ENCODE measurements at regions not wholly inside any gene's neighbourhood (a gene's known extent, or its start where the extent isn't known, plus 50 kb on each side); places are given as distances from the start of the nearest gene placed in this dataset.

GRCh38 chr17:13933441-13934276, 135.6 kb upstream of the COX10 start:
- TF ChIP-seq POLR2A (IDR thresholded peaks at IDR 0.05) (no peak), CTCF (IDR thresholded peaks at IDR 0.05) (no peak)
- Histone ChIP-seq H3K4me1 (no peaks in the 10 kb centered on the region), H3K36me3 (no peaks in the 10 kb centered on the region), H3K4me3 (replicated peaks in 1 of 3) (no peak overlapping the region), H3K27ac (no peak overlapping the region), H3K27me3 (no peaks in the 10 kb centered on the region), H3K9me3 (no peaks in the 10 kb centered on the region)
- WGBS, 2 donors = 72 to 83% methylated on average over 8 of the region's 8 CpGs
- DNase-seq = no peak
- intact Hi-C loops (cut with DNase I) = no loop called here

- H3K9me3 ChIP-seq = no peaks in the 10 kb centered on the region
- intact Hi-C loops (cut with DNase I) = no loop called here
- DNase-seq = no peak
- no peak overlapping the region for H3K4me3 ChIP-seq (replicated peaks in 1 of 3)
- H3K4me1 ChIP-seq = no peaks in the 10 kb centered on the region
- no peak overlapping the region for H3K27ac ChIP-seq
- H3K27me3 ChIP-seq = no peaks in the 10 kb centered on the region
- 46 to 55% methylated on average over 1 of the region's 1 CpG for WGBS, 2 donors
- no peak for TF ChIP-seq CTCF (IDR thresholded peaks at IDR 0.05)
- no peak for TF ChIP-seq POLR2A (IDR thresholded peaks at IDR 0.05)
- no peaks in the 10 kb centered on the region for H3K36me3 ChIP-seq
Observed at GRCh38 chr17:13939222-13939621, 130.1 kb upstream of the COX10 start.

- Histone ChIP-seq H3K4me1 (no peaks in the 10 kb centered on the region), H3K27ac (no peak overlapping the region), H3K27me3 (no peaks in the 10 kb centered on the region), H3K9me3 (no peaks in the 10 kb centered on the region), H3K4me3 (replicated peaks in 1 of 3) (no peak overlapping the region), H3K36me3 (no peaks in the 10 kb centered on the region)
- DNase-seq = no peak
- 84 to 94% methylated on average over 3 of the region's 3 CpGs for WGBS, 2 donors
- intact Hi-C loops (cut with DNase I) = no loop called here
- no peak for TF ChIP-seq POLR2A (IDR thresholded peaks at IDR 0.05)
- TF ChIP-seq CTCF (IDR thresholded peaks at IDR 0.05) = no peak
Observed at GRCh38 chr17:13940858-13941665, 128.2 kb upstream of the COX10 start.

- intact Hi-C loops (cut with DNase I) = no loop called here
Observed at GRCh38 chr17:13941781-13942180, 127.5 kb upstream of the COX10 start.

More at GRCh38 chr17:13941781-13942180, 127.5 kb upstream of the COX10 start:
- Histone ChIP-seq H3K4me3 (replicated peaks in 1 of 3) (no peak overlapping the region), H3K9me3 (no peaks in the 10 kb centered on the region), H3K36me3 (no peaks in the 10 kb centered on the region), H3K27ac (no peak overlapping the region), H3K27me3 (no peaks in the 10 kb centered on the region), H3K4me1 (no peaks in the 10 kb centered on the region)
- DNase-seq = no peak
- no peak for TF ChIP-seq POLR2A (IDR thresholded peaks at IDR 0.05)
- no peak for TF ChIP-seq CTCF (IDR thresholded peaks at IDR 0.05)
- 93 to 95% methylated on average over 3 of the region's 3 CpGs for WGBS, 2 donors

Data from thyroid gland (tissue), 4 donors.